Adrenal gland (tissue), 5 donors: ENCODE measurements at regions not wholly inside any gene's neighbourhood (a gene's known extent, or its start where the extent isn't known, plus 50 kb on each side); places are given as distances from the start of the nearest gene placed in this dataset.

ENCODE experiments used
- POLR2A ChIP-seq, 2 donors: fragments of 450-650 bp; IDR thresholded peaks; one replicate each; pipeline ENCODE4 v1.6.1; 2017; ENCODE audit warnings: antibody characterized with exemption in 2 of 2, mild to moderate bottlenecking in 2 of 2, moderate library complexity in 1 of 2
- TF ChIP-seq, protein P1 (sequence below), 6 experiments: fragments of 450-650 bp in 4 of 6; fragments of 200-600 bp in 2 of 6; sonication (generic) in 1 of 6; IDR thresholded peaks; 1 replicate in 5 of 6; 2 replicates in 1 of 6; pipeline versions ENCODE4 v1.5.1 to v1.8.0; 2016 to 2021; ENCODE audit warnings: antibody characterized with exemption in 6 of 6, mild to moderate bottlenecking in 2 of 6, moderate library complexity in 1 of 6
- donor health status: DM: no; HTN: no; CAD: no.

DNA sequence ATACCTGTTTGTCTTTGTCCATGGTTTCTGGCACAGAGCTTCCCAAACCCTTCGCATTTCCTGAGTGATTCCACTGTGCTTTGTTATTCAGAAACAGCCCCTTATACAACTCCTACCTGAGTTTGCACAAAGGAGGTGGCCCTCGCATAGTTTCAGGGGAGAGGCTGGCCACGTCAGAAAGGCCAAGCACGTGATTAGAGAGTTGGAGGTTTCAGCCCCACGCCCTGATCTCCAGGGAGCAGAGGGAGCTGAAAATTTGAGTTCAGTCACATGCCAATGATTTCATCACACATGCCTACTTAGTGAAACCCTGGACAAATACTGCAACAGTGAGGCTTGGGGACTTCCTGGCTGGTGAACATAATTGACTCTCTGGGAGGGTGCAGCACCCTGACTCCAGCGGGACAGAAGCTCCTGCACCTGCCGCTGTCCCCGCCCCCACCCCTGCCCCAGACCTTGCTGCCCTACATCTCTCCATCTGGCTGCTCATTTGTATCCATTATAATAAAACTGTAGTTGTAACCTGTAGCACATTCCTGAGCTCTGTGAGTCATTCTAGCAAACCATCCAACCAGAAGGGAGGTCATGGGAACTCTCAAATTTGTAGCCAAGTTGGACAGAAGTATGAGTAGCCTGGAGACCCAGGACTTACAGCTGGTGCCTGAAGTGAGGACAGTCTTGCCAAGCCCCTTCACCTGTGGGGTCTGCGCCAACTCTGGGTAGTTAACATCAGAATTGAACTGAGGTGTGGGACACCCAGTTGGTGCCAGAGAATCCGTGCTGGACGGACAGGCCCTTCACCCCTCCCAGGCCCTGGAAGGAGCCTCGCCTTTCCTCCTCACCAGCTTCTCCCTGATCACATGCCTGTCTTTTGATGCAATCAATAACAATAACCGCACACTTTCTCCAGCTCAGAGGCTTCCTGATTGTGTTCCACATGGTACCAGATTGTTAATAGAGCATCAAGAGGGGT, 224.3 kb downstream of the ANAPC1 start:
- TF ChIP-seq, protein P1, sequence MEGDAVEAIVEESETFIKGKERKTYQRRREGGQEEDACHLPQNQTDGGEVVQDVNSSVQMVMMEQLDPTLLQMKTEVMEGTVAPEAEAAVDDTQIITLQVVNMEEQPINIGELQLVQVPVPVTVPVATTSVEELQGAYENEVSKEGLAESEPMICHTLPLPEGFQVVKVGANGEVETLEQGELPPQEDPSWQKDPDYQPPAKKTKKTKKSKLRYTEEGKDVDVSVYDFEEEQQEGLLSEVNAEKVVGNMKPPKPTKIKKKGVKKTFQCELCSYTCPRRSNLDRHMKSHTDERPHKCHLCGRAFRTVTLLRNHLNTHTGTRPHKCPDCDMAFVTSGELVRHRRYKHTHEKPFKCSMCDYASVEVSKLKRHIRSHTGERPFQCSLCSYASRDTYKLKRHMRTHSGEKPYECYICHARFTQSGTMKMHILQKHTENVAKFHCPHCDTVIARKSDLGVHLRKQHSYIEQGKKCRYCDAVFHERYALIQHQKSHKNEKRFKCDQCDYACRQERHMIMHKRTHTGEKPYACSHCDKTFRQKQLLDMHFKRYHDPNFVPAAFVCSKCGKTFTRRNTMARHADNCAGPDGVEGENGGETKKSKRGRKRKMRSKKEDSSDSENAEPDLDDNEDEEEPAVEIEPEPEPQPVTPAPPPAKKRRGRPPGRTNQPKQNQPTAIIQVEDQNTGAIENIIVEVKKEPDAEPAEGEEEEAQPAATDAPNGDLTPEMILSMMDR (IDR thresholded peaks at IDR 0.05): no peak
- TF ChIP-seq POLR2A (IDR thresholded peaks at IDR 0.05): no peak
